HCT116 (cell line): ENCODE measurements at regions not wholly inside any gene's neighbourhood (a gene's known extent, or its start where the extent isn't known, plus 50 kb on each side); places are given as distances from the start of the nearest gene placed in this dataset.

Experiments
- ATAC-seq: fragments of 200-7000 bp; cut with Tn5 transposase; 2 replicates; pipeline ENCODE4 v1.9.1; 2020; ENCODE audit warnings: mild to moderate bottlenecking, moderate library complexity
- BruUV-seq: library from RNA; stranded (reverse); fragments of 400-500 nt; replicated peaks from 2 replicates; lab custom pipeline; 2021; lab: Mats Ljungman, UMichigan
- CTCF ChIA-PET: fragments of 300-600 bp; sonication (Branson Sonifier 250); formaldehyde crosslinking; loops from one replicate; lab custom pipeline; 2021; ENCODE audit warnings: antibody characterized with exemption; lab: Charles Lee
- POLR2A ChIA-PET: fragments of 300-600, 350-600 bp; sonication (Branson Sonifier 250); formaldehyde crosslinking; loops from one replicate; lab custom pipeline; 2021; ENCODE audit warnings: antibody characterized with exemption; lab: Charles Lee
- RAD21 ChIA-PET, 2 experiments: fragments of 300-600 bp; sonication (Branson Sonifier 250); formaldehyde crosslinking; loops; one replicate each; lab custom pipeline; 2023; ENCODE audit warnings: low total read pairs in 2 of 2; ENCODE audit not compliant: uncharacterized antibody in 2 of 2, unreplicated experiment in 2 of 2, low non-redundant PET in 1 of 2; lab: Charles Lee
- DNase-seq: peaks from one replicate; pipeline ENCODE4 v3.0.0-alpha.2; 2010; ENCODE audit warnings: low read depth, low spot score
- H2AFZ ChIP-seq: fragments of 200-600 bp; shearing (Covaris generic), sonication (generic); 2 replicates; pipeline ENCODE4 v1.6.1; 2017; ENCODE audit warnings: low read depth, mixed run types, mixed read lengths, antibody characterized with exemption, low read length; ENCODE audit not compliant: poor library complexity, severe bottlenecking
- H3K27ac ChIP-seq: 2 replicates; pipeline ENCODE4 v1.5.1; 2012; ENCODE audit warnings: low read depth, low read length
- H3K27me3 ChIP-seq: fragments of 200-600 bp; sonication (generic); 2 replicates; pipeline ENCODE4 v1.6.1; 2016; ENCODE audit warnings: mixed run types, low read length, mixed read lengths; ENCODE audit not compliant: insufficient read depth
- H3K36me3 ChIP-seq, 2 experiments: fragments of 200-500 bp in 1 of 2; fragments of 200-600 bp in 1 of 2; sonication (Bioruptor generic) in 1 of 2; sonication (generic) in 1 of 2; 2 replicates each; pipeline versions ENCODE4 v1.5.1 to v1.6.1; 2014 to 2016; ENCODE audit warnings: low read length in 2 of 2, inconsistent platforms in 1 of 2, mixed read lengths in 1 of 2, mixed run types in 1 of 2; ENCODE audit not compliant: insufficient read depth in 2 of 2, control insufficient read depth in 1 of 2
- H3K4me1 ChIP-seq, 2 experiments: fragments of 200-600 bp in 1 of 2; sonication (generic) in 1 of 2; 2 replicates each; pipeline versions ENCODE4 v1.5.1 to v1.6.1; 2012 to 2017; ENCODE audit warnings: low read length in 2 of 2, inconsistent platforms in 1 of 2, mild to moderate bottlenecking in 1 of 2, mixed read lengths in 1 of 2, mixed run types in 1 of 2, moderate library complexity in 1 of 2; ENCODE audit not compliant: insufficient read depth in 2 of 2, control insufficient read depth in 1 of 2
- H3K4me2 ChIP-seq: fragments of 200-600 bp; sonication (generic); 2 replicates; pipeline ENCODE4 v1.6.1; 2017; ENCODE audit warnings: mixed run types, low read length, mixed read lengths
- H3K4me3 ChIP-seq, 2 experiments: fragments of 200-600 bp in 1 of 2; sonication (generic) in 1 of 2; replicated peaks in 1 of 2; 2 replicates each; pipeline ENCODE4 v1.5.1; 2011 to 2016; ENCODE audit warnings: low read length in 2 of 2, control low read depth in 1 of 2, low read depth in 1 of 2, mild to moderate bottlenecking in 1 of 2, mixed read lengths in 1 of 2, mixed run types in 1 of 2
- H3K79me2 ChIP-seq: fragments of 200-600 bp; sonication (generic); 2 replicates; pipeline ENCODE4 v1.6.1; 2017; ENCODE audit warnings: mild to moderate bottlenecking, mixed run types, low read length, moderate library complexity, mixed read lengths; ENCODE audit not compliant: insufficient read depth
- H3K9ac ChIP-seq: fragments of 200-600 bp; sonication (generic); 2 replicates; pipeline ENCODE4 v1.6.1; 2016; ENCODE audit warnings: low read length, mixed read lengths
- H3K9me2 ChIP-seq: fragments of 200-600 bp; sonication (generic), shearing (Covaris generic); 2 replicates; pipeline ENCODE4 v1.6.1; 2017; ENCODE audit warnings: mixed run types, mild to moderate bottlenecking, moderate library complexity; ENCODE audit not compliant: insufficient read depth
- H3K9me3 ChIP-seq, 2 experiments: fragments of 200-500 bp in 1 of 2; fragments of 200-600 bp in 1 of 2; sonication (Bioruptor generic) in 1 of 2; sonication (generic) in 1 of 2; 2 replicates each; pipeline ENCODE4 v1.6.1; 2014 to 2017; ENCODE audit warnings: low read length in 2 of 2, mixed read lengths in 2 of 2, inconsistent platforms in 1 of 2, low read depth in 1 of 2, mild to moderate bottlenecking in 1 of 2, mixed run types in 1 of 2, moderate library complexity in 1 of 2; ENCODE audit not compliant: control insufficient read depth in 1 of 2, insufficient read depth in 1 of 2
- H4K20me1 ChIP-seq: fragments of 200-600 bp; sonication (generic), shearing (Covaris generic); 2 replicates; pipeline ENCODE4 v1.6.1; 2017; ENCODE audit warnings: mixed run types, mild to moderate bottlenecking, moderate library complexity; ENCODE audit not compliant: insufficient read depth
- CBX3 ChIP-seq: IDR thresholded peaks from 2 replicates; pipeline ENCODE4 v1.6.1; 2012; ENCODE audit warnings: low read depth
- CEBPB ChIP-seq: IDR thresholded peaks from 2 replicates; pipeline ENCODE4 v1.6.1; 2012; ENCODE audit warnings: low read depth
- CTCF ChIP-seq, 3 experiments: fragments of 200-600 bp in 1 of 3; sonication (generic) in 1 of 3; IDR thresholded peaks in 2 of 3; conservative IDR thresholded peaks in 1 of 3; 2 replicates each; pipeline ENCODE4 v1.5.1; 2012 to 2017; ENCODE audit warnings: low read depth in 2 of 3, low read length in 2 of 3, antibody characterized with exemption in 1 of 3, borderline replicate concordance in 1 of 3, control low read depth in 1 of 3, mild to moderate bottlenecking in 1 of 3, mixed read lengths in 1 of 3, mixed run types in 1 of 3, moderate library complexity in 1 of 3; ENCODE audit not compliant: insufficient read depth in 1 of 3
- EZH2phosphoT487 ChIP-seq: fragments of 200-600 bp; IDR thresholded peaks from 2 replicates; pipeline ENCODE4 v1.6.1; 2018; ENCODE audit warnings: antibody characterized with exemption, borderline replicate concordance
- FOSL1 ChIP-seq: IDR thresholded peaks from 2 replicates; pipeline ENCODE4 v1.6.1; 2012; ENCODE audit warnings: low read depth
- POLR2A ChIP-seq: IDR thresholded peaks from 2 replicates; pipeline ENCODE4 v1.7.0; 2011; ENCODE audit warnings: borderline replicate concordance; ENCODE audit not compliant: insufficient read depth, insufficient read length; ENCODE audit errors: extremely low read depth
- POLR2AphosphoS5 ChIP-seq: IDR thresholded peaks from 2 replicates; pipeline ENCODE4 v1.6.1; 2011; ENCODE audit warnings: mild to moderate bottlenecking, low read depth, low read length, moderate library complexity
- RAD21 ChIP-seq: IDR thresholded peaks from 2 replicates; pipeline ENCODE4 v1.6.1; 2012; ENCODE audit warnings: low read depth, mild to moderate bottlenecking
- SRF ChIP-seq: IDR thresholded peaks from 2 replicates; pipeline ENCODE4 v1.6.1; 2012; ENCODE audit warnings: low read depth
- TCF7L2 ChIP-seq: IDR thresholded peaks from 2 replicates; pipeline ENCODE4 v1.7.0; 2011; ENCODE audit warnings: borderline replicate concordance, inconsistent platforms; ENCODE audit not compliant: insufficient read depth, insufficient read length; ENCODE audit errors: extremely low read depth
- ZFX ChIP-seq: fragments of 450-650 bp; IDR thresholded peaks from 2 replicates; pipeline ENCODE4 v1.6.1; 2017
- ZNF274 ChIP-seq: fragments of 200-500 bp; sonication (Bioruptor generic); IDR thresholded peaks from 2 replicates; pipeline ENCODE4 v1.6.1; 2014; ENCODE audit warnings: mild to moderate bottlenecking, low read depth, low read length, inconsistent platforms
- intact Hi-C: fragments of 100-400 bp; cut with micrococcal nuclease; formaldehyde crosslinking; loops from 2 replicates; pipeline ENCODE4 v1.10.0; 2022
- TF ChIP-seq, protein P1 (sequence below): IDR thresholded peaks from 2 replicates; pipeline ENCODE4 v1.6.1; 2011; ENCODE audit warnings: mild to moderate bottlenecking, low read length, moderate library complexity; ENCODE audit not compliant: insufficient replicate concordance; ENCODE audit errors: extremely low read depth
- TF ChIP-seq, protein P2 (sequence below): IDR thresholded peaks from 2 replicates; pipeline ENCODE4 v1.6.1; 2012

GRCh38 chr16:9141813-9142212, 50.4 kb downstream of the HAPSTR1 start:
- no peaks in the 10 kb centered on the region for H3K36me3 ChIP-seq
- H3K9me3 ChIP-seq = no peaks in the 10 kb centered on the region
- no peak overlapping the region for H3K27ac ChIP-seq
- H3K9ac ChIP-seq = no peak overlapping the region
- no peaks in the 10 kb centered on the region for H3K79me2 ChIP-seq
- no TSS peak for BruUV-seq
- ChIA-PET POLR2A (no interaction called here), CTCF (no interaction called here), RAD21 (no interaction called here)
- H3K4me2 ChIP-seq = no peak overlapping the region
- H3K27me3 ChIP-seq = peaks cover 9% of the 10 kb centered on the region; the same call in 1 of the 2 replicates
- H3K4me1 ChIP-seq = peaks cover 0 to 13% of the 10 kb centered on the region in 2 experiments; a peak in 2 of 4 replicates
- ATAC-seq = no peak
- DNase-seq = no peak
- TF ChIP-seq CTCF (IDR thresholded peaks at IDR 0.05 in 2 of 3, conservative IDR thresholded peaks at IDR 0.05 in 1 of 3; ENCODE audit: borderline replicate concordance in 1 of 3, insufficient read depth in 1 of 3, low read depth in 2 of 3, low read length in 2 of 3) = no peak
- TF ChIP-seq RAD21 = no peak
- TF ChIP-seq CEBPB = no peak
- TF ChIP-seq POLR2AphosphoS5 = no peak
- TF ChIP-seq CBX3 = no peak
- no peak for TF ChIP-seq POLR2A
- TF ChIP-seq EZH2phosphoT487 = no peak
- TF ChIP-seq, protein P1, sequence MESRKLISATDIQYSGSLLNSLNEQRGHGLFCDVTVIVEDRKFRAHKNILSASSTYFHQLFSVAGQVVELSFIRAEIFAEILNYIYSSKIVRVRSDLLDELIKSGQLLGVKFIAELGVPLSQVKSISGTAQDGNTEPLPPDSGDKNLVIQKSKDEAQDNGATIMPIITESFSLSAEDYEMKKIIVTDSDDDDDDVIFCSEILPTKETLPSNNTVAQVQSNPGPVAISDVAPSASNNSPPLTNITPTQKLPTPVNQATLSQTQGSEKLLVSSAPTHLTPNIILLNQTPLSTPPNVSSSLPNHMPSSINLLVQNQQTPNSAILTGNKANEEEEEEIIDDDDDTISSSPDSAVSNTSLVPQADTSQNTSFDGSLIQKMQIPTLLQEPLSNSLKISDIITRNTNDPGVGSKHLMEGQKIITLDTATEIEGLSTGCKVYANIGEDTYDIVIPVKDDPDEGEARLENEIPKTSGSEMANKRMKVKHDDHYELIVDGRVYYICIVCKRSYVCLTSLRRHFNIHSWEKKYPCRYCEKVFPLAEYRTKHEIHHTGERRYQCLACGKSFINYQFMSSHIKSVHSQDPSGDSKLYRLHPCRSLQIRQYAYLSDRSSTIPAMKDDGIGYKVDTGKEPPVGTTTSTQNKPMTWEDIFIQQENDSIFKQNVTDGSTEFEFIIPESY = no peak
- no peak for TF ChIP-seq ZFX
- no peak for TF ChIP-seq SRF
- no peak for TF ChIP-seq TCF7L2
- no peak for TF ChIP-seq FOSL1
- TF ChIP-seq, protein P2, sequence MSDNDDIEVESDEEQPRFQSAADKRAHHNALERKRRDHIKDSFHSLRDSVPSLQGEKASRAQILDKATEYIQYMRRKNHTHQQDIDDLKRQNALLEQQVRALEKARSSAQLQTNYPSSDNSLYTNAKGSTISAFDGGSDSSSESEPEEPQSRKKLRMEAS = no peak
- no peak for TF ChIP-seq ZNF274
- no peak overlapping the region for H3K4me3 ChIP-seq
- intact Hi-C loops = loop anchor here (10.0 kb wide), 1 partner anchor 1593 kb away; no protein-coding TSS in a partner anchor
- no peaks in the 10 kb centered on the region for H4K20me1 ChIP-seq
- H2AFZ ChIP-seq = no peak overlapping the region
- H3K9me2 ChIP-seq = no peaks in the 10 kb centered on the region
